ENCODE measurements at regions not wholly inside any gene's neighbourhood (a gene's known extent, or its start where the extent isn't known, plus 50 kb on each side); places are given as distances from the start of the nearest gene placed in this dataset.

GRCh38 chr2:142199073-142199472, 68.3 kb upstream of the LRP1B start:
- in situ Hi-C loops (cut with MboI; ENCODE audit: low sequenced_read_pairs in 4 of 4), result no loop called here
- Histone ChIP-seq H3K27me3 (no peaks in the 10 kb centered on the region), H3K27ac (no peak overlapping the region), H3K4me1 (no peaks in the 10 kb centered on the region), H3K4me3 (no peak overlapping the region), H3K9me3 (no peaks in the 10 kb centered on the region), H3K36me3 (no peaks in the 10 kb centered on the region)
- intact Hi-C loops (cut with DNase I; ENCODE audit: low total_unique reads), result no loop called here
- TF ChIP-seq CTCF (IDR thresholded peaks at IDR 0.05 in 4 of 5, conservative IDR thresholded peaks at IDR 0.05 in 1 of 5), result no peak
- DNase-seq (no peak), ATAC-seq (no peak)

GRCh38 chr2:142190805-142191204, 60.0 kb upstream of the LRP1B start:
- no peak overlapping the region for H3K4me3 ChIP-seq
- H3K27me3 ChIP-seq, result no peaks in the 10 kb centered on the region
- ATAC-seq (no peak), DNase-seq (no peak)
- intact Hi-C loops (cut with DNase I; ENCODE audit: low total_unique reads), result no loop called here
- no peak for TF ChIP-seq CTCF (IDR thresholded peaks at IDR 0.05 in 4 of 5, conservative IDR thresholded peaks at IDR 0.05 in 1 of 5)
- no peak for TF ChIP-seq POLR2A (IDR thresholded peaks at IDR 0.05)
- no peaks in the 10 kb centered on the region for H3K9me3 ChIP-seq
- no peaks in the 10 kb centered on the region for H3K4me1 ChIP-seq
- no peaks in the 10 kb centered on the region for H3K36me3 ChIP-seq
- in situ Hi-C loops (cut with MboI; ENCODE audit: low sequenced_read_pairs in 4 of 4), result no loop called here
- H3K27ac ChIP-seq, result no peak overlapping the region

GRCh38 chr2:142189501-142189900, 58.7 kb upstream of the LRP1B start:
- intact Hi-C loops (cut with DNase I; ENCODE audit: low total_unique reads) (no loop called here), in situ Hi-C loops (cut with MboI; ENCODE audit: low sequenced_read_pairs in 4 of 4) (no loop called here)
- no peaks in the 10 kb centered on the region for H3K9me3 ChIP-seq
- no peak for ATAC-seq
- no peak for DNase-seq
- no peak overlapping the region for H3K4me3 ChIP-seq
- no peak overlapping the region for H3K27ac ChIP-seq
- no peaks in the 10 kb centered on the region for H3K27me3 ChIP-seq
- no peaks in the 10 kb centered on the region for H3K36me3 ChIP-seq
- no peak for TF ChIP-seq POLR2A (IDR thresholded peaks at IDR 0.05)
- no peaks in the 10 kb centered on the region for H3K4me1 ChIP-seq

GRCh38 chr2:142188562-142188961, 57.7 kb upstream of the LRP1B start:
- no peak for DNase-seq
- Histone ChIP-seq H3K9me3 (no peaks in the 10 kb centered on the region), H3K27me3 (no peaks in the 10 kb centered on the region), H3K36me3 (no peaks in the 10 kb centered on the region), H3K4me1 (no peaks in the 10 kb centered on the region), H3K4me3 (no peak overlapping the region), H3K27ac (no peak overlapping the region)
- intact Hi-C loops (cut with DNase I; ENCODE audit: low total_unique reads), result no loop called here
- TF ChIP-seq POLR2A (IDR thresholded peaks at IDR 0.05), result no peak
- no peak for TF ChIP-seq CTCF (IDR thresholded peaks at IDR 0.05 in 4 of 5, conservative IDR thresholded peaks at IDR 0.05 in 1 of 5)
- no peak for ATAC-seq
- in situ Hi-C loops (cut with MboI; ENCODE audit: low sequenced_read_pairs in 4 of 4), result no loop called here

- Histone ChIP-seq H3K27ac (no peak overlapping the region), H3K4me1 (no peaks in the 10 kb centered on the region), H3K27me3 (no peaks in the 10 kb centered on the region), H3K36me3 (no peaks in the 10 kb centered on the region), H3K4me3 (no peak overlapping the region), H3K9me3 (no peaks in the 10 kb centered on the region)
- intact Hi-C loops (cut with DNase I; ENCODE audit: low total_unique reads), result no loop called here
- no peak for DNase-seq
- in situ Hi-C loops (cut with MboI; ENCODE audit: low sequenced_read_pairs in 4 of 4), result no loop called here
- TF ChIP-seq CTCF (IDR thresholded peaks at IDR 0.05 in 4 of 5, conservative IDR thresholded peaks at IDR 0.05 in 1 of 5) (no peak), POLR2A (IDR thresholded peaks at IDR 0.05) (no peak)
- ATAC-seq, result no peak
Measured at GRCh38 chr2:142180820-142181533, 50.2 kb upstream of the LRP1B start.

All from gastrocnemius medialis (tissue), 4 donors.